ENCODE measurements at regions not wholly inside any gene's neighbourhood (a gene's known extent, or its start where the extent isn't known, plus 50 kb on each side); places are given as distances from the start of the nearest gene placed in this dataset.

DNA sequence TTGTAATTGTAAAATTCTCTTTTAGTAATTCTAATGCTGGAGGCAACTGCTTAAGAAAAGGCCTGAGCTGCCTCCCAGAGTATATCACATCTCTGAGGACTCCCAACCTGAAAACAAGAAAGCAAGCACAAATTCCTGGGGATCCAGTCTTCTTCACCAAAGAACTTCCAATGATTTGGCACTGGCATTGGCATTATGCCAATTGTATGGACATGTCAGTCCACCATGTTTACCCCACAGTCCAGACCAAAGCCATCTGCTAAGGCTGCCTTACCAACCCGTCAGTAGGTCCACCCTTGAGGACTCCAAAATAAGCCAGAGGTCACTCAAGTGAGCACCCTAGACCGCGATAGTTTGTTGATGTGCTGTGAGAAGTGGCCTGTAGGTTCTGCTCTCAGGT lies 263.1 kb downstream of the RND3 start:
- TF ChIP-seq EZH2 (IDR thresholded peaks at IDR 0.05; ENCODE audit: low read length, unreplicated experiment) (no peak), EZH2phosphoT487 (IDR thresholded peaks at IDR 0.05; ENCODE audit: borderline replicate concordance, low read length) (no peak)
- TF ChIP-seq, protein P1, sequence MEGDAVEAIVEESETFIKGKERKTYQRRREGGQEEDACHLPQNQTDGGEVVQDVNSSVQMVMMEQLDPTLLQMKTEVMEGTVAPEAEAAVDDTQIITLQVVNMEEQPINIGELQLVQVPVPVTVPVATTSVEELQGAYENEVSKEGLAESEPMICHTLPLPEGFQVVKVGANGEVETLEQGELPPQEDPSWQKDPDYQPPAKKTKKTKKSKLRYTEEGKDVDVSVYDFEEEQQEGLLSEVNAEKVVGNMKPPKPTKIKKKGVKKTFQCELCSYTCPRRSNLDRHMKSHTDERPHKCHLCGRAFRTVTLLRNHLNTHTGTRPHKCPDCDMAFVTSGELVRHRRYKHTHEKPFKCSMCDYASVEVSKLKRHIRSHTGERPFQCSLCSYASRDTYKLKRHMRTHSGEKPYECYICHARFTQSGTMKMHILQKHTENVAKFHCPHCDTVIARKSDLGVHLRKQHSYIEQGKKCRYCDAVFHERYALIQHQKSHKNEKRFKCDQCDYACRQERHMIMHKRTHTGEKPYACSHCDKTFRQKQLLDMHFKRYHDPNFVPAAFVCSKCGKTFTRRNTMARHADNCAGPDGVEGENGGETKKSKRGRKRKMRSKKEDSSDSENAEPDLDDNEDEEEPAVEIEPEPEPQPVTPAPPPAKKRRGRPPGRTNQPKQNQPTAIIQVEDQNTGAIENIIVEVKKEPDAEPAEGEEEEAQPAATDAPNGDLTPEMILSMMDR (conservative IDR thresholded peaks at IDR 0.05; ENCODE audit: low read depth, low read length), result no peak

All from PC-3 (cell line).